Peyer's patch (tissue), 4 donors: ENCODE measurements at regions not wholly inside any gene's neighbourhood (a gene's known extent, or its start where the extent isn't known, plus 50 kb on each side); places are given as distances from the start of the nearest gene placed in this dataset.

Source experiments
- DNase-seq, 3 donors: peaks; one replicate each; pipeline ENCODE4 v3.0.0-alpha.2; 2017 to 2019
- H3K27ac ChIP-seq, 4 donors: fragments of 200-600 bp; sonication (generic); one replicate each; pipeline ENCODE4 v1.5.1; 2016 to 2019
- H3K27me3 ChIP-seq, 2 donors: fragments of 200-600 bp; sonication (generic); one replicate each; pipeline ENCODE4 v1.5.1; 2019
- H3K36me3 ChIP-seq, 3 donors: fragments of 200-600 bp; sonication (generic); one replicate each; pipeline ENCODE4 v1.5.1; 2016 to 2019
- H3K4me1 ChIP-seq, 4 donors: fragments of 200-600 bp; sonication (generic); one replicate each; pipeline ENCODE4 v1.5.1; 2016 to 2019
- H3K4me3 ChIP-seq, 4 donors: fragments of 200-600 bp; sonication (generic); 1 replicate in 3 of 4; 2 replicates in 1 of 4; pipeline ENCODE4 v1.5.1; 2016 to 2019; ENCODE audit warnings: mild to moderate bottlenecking in 1 of 4
- H3K9me3 ChIP-seq, 4 donors: fragments of 200-600 bp; sonication (generic); one replicate each; pipeline ENCODE4 v1.5.1; 2016 to 2019; ENCODE audit warnings: mild to moderate bottlenecking in 1 of 4
- CTCF ChIP-seq, 6 experiments: fragments of 450-650 bp in 4 of 6; fragments of 200-600 bp in 2 of 6; sonication (generic) in 1 of 6; IDR thresholded peaks; one replicate each; pipeline ENCODE4 v1.5.1; 2017 to 2019; ENCODE audit warnings: antibody characterized with exemption in 6 of 6, mild to moderate bottlenecking in 3 of 6, moderate library complexity in 1 of 6
- POLR2A ChIP-seq, 2 donors: fragments of 450-650 bp; IDR thresholded peaks; one replicate each; pipeline ENCODE4 v1.5.1; 2017; ENCODE audit warnings: antibody characterized with exemption in 2 of 2, mild to moderate bottlenecking in 2 of 2, moderate library complexity in 2 of 2

- no peaks in the 10 kb centered on the region for H3K4me1 ChIP-seq
- DNase-seq, result no peak
- H3K9me3 ChIP-seq, result no peaks in the 10 kb centered on the region
- no peak overlapping the region for H3K4me3 ChIP-seq
- H3K36me3 ChIP-seq, result no peaks in the 10 kb centered on the region
- TF ChIP-seq POLR2A (IDR thresholded peaks at IDR 0.05) (no peak), CTCF (IDR thresholded peaks at IDR 0.05) (no peak)
- H3K27ac ChIP-seq, result no peak overlapping the region
- H3K27me3 ChIP-seq, result no peaks in the 10 kb centered on the region
These were observed 160.5 kb upstream of the KCNN2 start for GRCh38 chr5:114201332-114201731.

GRCh38 chr5:114204923-114205322 lies 156.9 kb upstream of the KCNN2 start:
- no peaks in the 10 kb centered on the region for H3K9me3 ChIP-seq
- H3K27ac ChIP-seq, result no peak overlapping the region
- no peaks in the 10 kb centered on the region for H3K4me1 ChIP-seq
- no peak for TF ChIP-seq CTCF (IDR thresholded peaks at IDR 0.05)
- no peak for TF ChIP-seq POLR2A (IDR thresholded peaks at IDR 0.05)
- H3K27me3 ChIP-seq, result no peaks in the 10 kb centered on the region
- no peaks in the 10 kb centered on the region for H3K36me3 ChIP-seq
- no peak for DNase-seq
- H3K4me3 ChIP-seq, result no peak overlapping the region

GRCh38 chr5:114206640-114207039 lies 155.2 kb upstream of the KCNN2 start:
- Histone ChIP-seq H3K4me3 (no peak overlapping the region), H3K9me3 (no peaks in the 10 kb centered on the region), H3K4me1 (no peaks in the 10 kb centered on the region)

GRCh38 chr5:114207615-114208014 lies 154.3 kb upstream of the KCNN2 start:
- no peak for DNase-seq
- Histone ChIP-seq H3K4me3 (no peak overlapping the region), H3K27me3 (no peaks in the 10 kb centered on the region), H3K36me3 (no peaks in the 10 kb centered on the region), H3K4me1 (no peaks in the 10 kb centered on the region), H3K27ac (no peak overlapping the region), H3K9me3 (no peaks in the 10 kb centered on the region)
- TF ChIP-seq POLR2A (IDR thresholded peaks at IDR 0.05) (no peak), CTCF (IDR thresholded peaks at IDR 0.05) (no peak)

More at GRCh38 chr5:114206640-114207039, 155.2 kb upstream of the KCNN2 start:
- TF ChIP-seq CTCF (IDR thresholded peaks at IDR 0.05), result no peak
- no peak for TF ChIP-seq POLR2A (IDR thresholded peaks at IDR 0.05)
- no peaks in the 10 kb centered on the region for H3K36me3 ChIP-seq
- H3K27ac ChIP-seq, result no peak overlapping the region
- no peaks in the 10 kb centered on the region for H3K27me3 ChIP-seq
- DNase-seq, result no peak

- H3K9me3 ChIP-seq, result no peaks in the 10 kb centered on the region
- no peak overlapping the region for H3K4me3 ChIP-seq
- H3K4me1 ChIP-seq, result no peaks in the 10 kb centered on the region
- no peak for DNase-seq
- TF ChIP-seq CTCF (IDR thresholded peaks at IDR 0.05), result no peak
- TF ChIP-seq POLR2A (IDR thresholded peaks at IDR 0.05), result no peak
- H3K27me3 ChIP-seq, result no peaks in the 10 kb centered on the region
- H3K36me3 ChIP-seq, result no peaks in the 10 kb centered on the region
- no peak overlapping the region for H3K27ac ChIP-seq
These were observed 153.8 kb upstream of the KCNN2 start for GRCh38 chr5:114208120-114208519.

GRCh38 chr5:114208588-114208987 lies 153.3 kb upstream of the KCNN2 start:
- Histone ChIP-seq H3K4me3 (no peak overlapping the region), H3K9me3 (no peaks in the 10 kb centered on the region), H3K4me1 (no peaks in the 10 kb centered on the region), H3K27me3 (no peaks in the 10 kb centered on the region), H3K27ac (no peak overlapping the region), H3K36me3 (no peaks in the 10 kb centered on the region)
- DNase-seq, result no peak
- no peak for TF ChIP-seq CTCF (IDR thresholded peaks at IDR 0.05)
- no peak for TF ChIP-seq POLR2A (IDR thresholded peaks at IDR 0.05)
